B cell (primary cell): ENCODE measurements at regions not wholly inside any gene's neighbourhood (a gene's known extent, or its start where the extent isn't known, plus 50 kb on each side); places are given as distances from the start of the nearest gene placed in this dataset.
A peak's percentile ranks its signal among the peaks of the same experiment; 100 is the strongest.

ENCODE experiments used
- ATAC-seq: fragments of 200-7000 bp; cut with Tn5 transposase; one replicate; pipeline ENCODE4 v1.10.0; 2021; ENCODE audit warnings: low read depth, mild to moderate bottlenecking, moderate number of reproducible peaks, moderate library complexity
- CTCF ChIA-PET: fragments of 350-600 bp; sonication (Branson Sonifier 250); formaldehyde crosslinking; loops from one replicate; lab custom pipeline; 2021; ENCODE audit warnings: antibody characterized with exemption, inconsistent platforms; lab: Charles Lee
- POLR2A ChIA-PET: fragments of 350-600 bp; sonication (Branson Sonifier 250); formaldehyde crosslinking; loops from one replicate; lab custom pipeline; 2021; ENCODE audit warnings: antibody characterized with exemption; lab: Charles Lee
- DNase-seq: peaks from one replicate; pipeline ENCODE4 v3.0.0; 2013
- H2AFZ ChIP-seq: 2 replicates; pipeline ENCODE4 v1.6.1; 2012; ENCODE audit warnings: mild to moderate bottlenecking, low read depth, low read length; ENCODE audit not compliant: insufficient read depth, poor library complexity, severe bottlenecking
- H3K27ac ChIP-seq, 2 donors: 1 replicate in 1 of 2; 2 replicates in 1 of 2; pipeline ENCODE4 v1.5.1; 2012 to 2013; ENCODE audit warnings: low read length in 2 of 2, mild to moderate bottlenecking in 2 of 2, moderate library complexity in 1 of 2
- H3K27me3 ChIP-seq, 4 experiments: fragments of 200-600 bp in 1 of 4; sonication (generic) in 1 of 4; replicated peaks in 1 of 4; 1 replicate in 2 of 4; 2 replicates in 2 of 4; pipeline versions ENCODE4 v1.6.1 to v1.7.0; 2013 to 2016; ENCODE audit warnings: low read length in 3 of 4, mild to moderate bottlenecking in 2 of 4, mixed read lengths in 1 of 4, moderate library complexity in 1 of 4; ENCODE audit not compliant: insufficient read depth in 4 of 4, control insufficient read depth in 3 of 4; ENCODE audit errors: control extremely low read depth in 1 of 4
- H3K36me3 ChIP-seq, 2 experiments: replicated peaks in 1 of 2; 1 replicate in 1 of 2; 2 replicates in 1 of 2; pipeline versions ENCODE4 v1.6.1 to v1.7.1; 2013; ENCODE audit warnings: low read length in 1 of 2; ENCODE audit not compliant: insufficient read depth in 2 of 2, control insufficient read depth in 1 of 2; ENCODE audit errors: control extremely low read depth in 1 of 2, extremely low read depth in 1 of 2
- H3K4me1 ChIP-seq, 2 donors: fragments of 200-600 bp in 1 of 2; sonication (generic) in 1 of 2; 1 replicate in 1 of 2; 2 replicates in 1 of 2; pipeline versions ENCODE4 v1.5.1 to v1.6.1; 2013 to 2017; ENCODE audit warnings: low read length in 2 of 2; ENCODE audit not compliant: control insufficient read depth in 2 of 2, insufficient read depth in 2 of 2
- H3K4me2 ChIP-seq: replicated peaks from 2 replicates; pipeline ENCODE3; 2012; ENCODE audit warnings: mild to moderate bottlenecking, low read depth, low read length; ENCODE audit not compliant: poor library complexity, severe bottlenecking
- H3K4me3 ChIP-seq, 5 experiments: fragments of 200-600 bp in 1 of 5; sonication (generic) in 1 of 5; 1 replicate in 3 of 5; 2 replicates in 2 of 5; pipeline versions ENCODE4 v1.5.1 to v1.7.0; 2011 to 2016; ENCODE audit warnings: low read length in 4 of 5, mild to moderate bottlenecking in 4 of 5, low read depth in 2 of 5, control low read depth in 1 of 5, moderate library complexity in 1 of 5; ENCODE audit not compliant: insufficient read depth in 1 of 5; ENCODE audit errors: control extremely low read depth in 1 of 5, extremely low read depth in 1 of 5
- H3K79me2 ChIP-seq: fragments of 200-600 bp; sonication (generic); one replicate; pipeline ENCODE4 v1.6.0; 2016; ENCODE audit warnings: low read length; ENCODE audit not compliant: control insufficient read depth, insufficient read depth
- H3K9ac ChIP-seq: fragments of 200-600 bp; sonication (generic); 2 replicates; pipeline ENCODE4 v1.6.1; 2017; ENCODE audit warnings: mild to moderate bottlenecking, low read length, moderate library complexity
- H3K9me3 ChIP-seq, 3 donors: one replicate each; pipeline versions ENCODE4 v1.6.1 to v1.7.1; 2013; ENCODE audit warnings: low read length in 2 of 3; ENCODE audit not compliant: control insufficient read depth in 2 of 3, insufficient read depth in 1 of 3; ENCODE audit errors: control extremely low read depth in 1 of 3
- H4K20me1 ChIP-seq: 2 replicates; pipeline ENCODE4 v1.6.0; 2012; ENCODE audit warnings: mild to moderate bottlenecking, low read length; ENCODE audit not compliant: insufficient read depth, control insufficient read depth, poor library complexity, severe bottlenecking
- H3K27ac Mint-ChIP-seq: one replicate; pipeline ENCODE4 v1.8.0; 2021; ENCODE audit warnings: mixed read lengths
- H3K27me3 Mint-ChIP-seq: one replicate; pipeline ENCODE4 v1.8.0; 2021; ENCODE audit warnings: mixed read lengths
- H3K4me1 Mint-ChIP-seq: one replicate; pipeline ENCODE4 v1.8.0; 2021; ENCODE audit warnings: mixed read lengths
- H3K4me3 Mint-ChIP-seq: one replicate; pipeline ENCODE4 v1.8.0; 2021; ENCODE audit warnings: mixed read lengths
- H3K9me3 Mint-ChIP-seq: one replicate; pipeline ENCODE4 v1.8.0; 2022; ENCODE audit warnings: mixed read lengths; ENCODE audit not compliant: insufficient read depth
- EZH2 ChIP-seq: IDR thresholded peaks from 2 replicates; pipeline ENCODE4 v1.6.1; 2012; ENCODE audit warnings: borderline replicate concordance, low read depth, mild to moderate bottlenecking, moderate library complexity, low read length; ENCODE audit not compliant: insufficient read depth, poor library complexity, severe bottlenecking
- WGBS: methylation state at CpG from one replicate; pipeline ENCODE4 v1.1.5; 2013; ENCODE audit warnings: missing lambda C conversion rate; ENCODE audit not compliant: insufficient coverage; 5-methylcytosine and 5-hydroxymethylcytosine counted together
- intact Hi-C: fragments of 100-400 bp; cut with micrococcal nuclease; formaldehyde crosslinking; loops from one replicate; pipeline ENCODE4 v1.10.0; 2022
- TF ChIP-seq, protein P1 (sequence below): fragments of 200-600 bp; IDR thresholded peaks from one replicate; pipeline ENCODE4 v1.8.0; 2022; ENCODE audit warnings: antibody characterized with exemption, mild to moderate bottlenecking

DNA sequence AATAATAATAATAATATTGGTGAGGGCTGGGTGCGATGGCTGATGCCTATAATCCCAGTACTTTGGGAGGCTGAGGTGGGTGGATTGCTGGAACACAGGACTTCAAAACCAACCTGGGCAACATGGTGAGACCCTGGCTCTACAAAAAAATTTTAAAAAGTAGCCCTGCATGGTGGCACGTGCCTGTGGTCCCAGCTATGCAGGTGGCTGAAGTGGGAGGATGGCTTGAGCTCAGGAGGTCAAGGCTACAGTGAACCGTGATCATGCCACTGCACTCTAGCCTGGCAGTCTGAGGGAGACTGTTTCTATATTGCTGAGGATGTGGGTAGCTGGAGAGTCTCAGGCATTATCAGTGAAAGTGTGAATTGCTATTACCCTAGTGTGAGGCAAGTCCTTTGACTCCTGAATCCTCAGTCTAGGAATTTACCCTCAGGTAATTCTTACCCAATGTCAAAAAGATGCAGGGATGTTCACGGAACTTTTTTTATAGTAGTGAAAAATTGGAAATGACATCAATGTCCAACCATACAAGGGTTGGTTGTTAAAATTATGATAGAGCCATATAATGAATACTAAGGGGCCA, 61.8 kb upstream of the RPL11 start:
- POLR2A ChIA-PET, result interaction anchor here (0.5 to 3.1 kb wide), 9 partner anchors 9 to 77 kb away, joined by 3 to 19 read pairs (median 4); no protein-coding TSS in a partner anchor
- Histone ChIP-seq H3K36me3 (no peaks in the 10 kb centered on the region), H4K20me1 (no peaks in the 10 kb centered on the region), H2AFZ (no peak overlapping the region), H3K4me3 (no peak overlapping the region), H3K9ac (no peak overlapping the region), H3K4me2 (peak overlapping the region; percentile 70), H3K79me2 (peaks cover 5% of the 10 kb centered on the region), H3K9me3 (no peaks in the 10 kb centered on the region), H3K4me1 (peaks cover 66 to 87% of the 10 kb centered on the region in 2 donors), H3K27me3 (no peaks in the 10 kb centered on the region), H3K27ac (peak overlapping the region in 1 of 2 donors; percentile 32)
- Mint-ChIP-seq H3K27ac (peak overlapping the region; percentile 76), H3K9me3 (peaks cover 8% of the 10 kb centered on the region), H3K4me1 (peaks cover 71% of the 10 kb centered on the region), H3K27me3 (no peaks in the 10 kb centered on the region), H3K4me3 (no peak overlapping the region)
- CTCF ChIA-PET, result interaction anchor here (1.1 to 15.3 kb wide), 3 partner anchors 10 to 71 kb away, joined by 4 to 1420 read pairs (median 250); partner anchors contain the start of gene ID3
- no peak for TF ChIP-seq EZH2
- TF ChIP-seq, protein P1, sequence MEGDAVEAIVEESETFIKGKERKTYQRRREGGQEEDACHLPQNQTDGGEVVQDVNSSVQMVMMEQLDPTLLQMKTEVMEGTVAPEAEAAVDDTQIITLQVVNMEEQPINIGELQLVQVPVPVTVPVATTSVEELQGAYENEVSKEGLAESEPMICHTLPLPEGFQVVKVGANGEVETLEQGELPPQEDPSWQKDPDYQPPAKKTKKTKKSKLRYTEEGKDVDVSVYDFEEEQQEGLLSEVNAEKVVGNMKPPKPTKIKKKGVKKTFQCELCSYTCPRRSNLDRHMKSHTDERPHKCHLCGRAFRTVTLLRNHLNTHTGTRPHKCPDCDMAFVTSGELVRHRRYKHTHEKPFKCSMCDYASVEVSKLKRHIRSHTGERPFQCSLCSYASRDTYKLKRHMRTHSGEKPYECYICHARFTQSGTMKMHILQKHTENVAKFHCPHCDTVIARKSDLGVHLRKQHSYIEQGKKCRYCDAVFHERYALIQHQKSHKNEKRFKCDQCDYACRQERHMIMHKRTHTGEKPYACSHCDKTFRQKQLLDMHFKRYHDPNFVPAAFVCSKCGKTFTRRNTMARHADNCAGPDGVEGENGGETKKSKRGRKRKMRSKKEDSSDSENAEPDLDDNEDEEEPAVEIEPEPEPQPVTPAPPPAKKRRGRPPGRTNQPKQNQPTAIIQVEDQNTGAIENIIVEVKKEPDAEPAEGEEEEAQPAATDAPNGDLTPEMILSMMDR, result no peak
- intact Hi-C loops, result loop anchor here (1.0 kb wide), 1 partner anchor 10 kb away; no protein-coding TSS in a partner anchor
- DNase-seq, result no peak
- WGBS, result 79% methylated on average over 3 of the region's 4 CpGs
- ATAC-seq, result no peak

DNA sequence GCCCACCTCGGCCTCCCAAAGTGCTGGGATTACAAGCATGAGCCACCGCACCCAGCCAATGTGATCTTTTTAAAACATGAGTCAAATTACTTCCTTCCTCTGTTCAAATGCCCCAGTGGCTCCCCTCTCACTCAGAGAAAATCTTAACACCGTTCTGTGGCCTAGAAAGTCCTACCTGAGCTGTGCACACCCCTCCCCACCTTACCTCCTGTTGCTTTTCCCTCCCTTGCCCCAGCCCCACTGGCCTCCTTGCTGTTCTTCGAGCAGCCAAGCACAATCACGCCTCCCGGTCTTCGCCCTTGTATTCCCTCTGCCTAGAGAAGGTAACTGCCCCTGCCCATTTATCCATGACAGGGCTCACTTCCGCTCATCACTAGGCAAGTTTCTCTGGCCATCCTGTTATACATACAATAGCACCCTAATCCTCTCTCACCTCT, 62.6 kb upstream of the RPL11 start:
- WGBS, result 14% methylated on average over 7 of the region's 8 CpGs
- ChIA-PET CTCF (interaction anchor here (0.7 to 15.3 kb wide), 4 partner anchors 8 to 70 kb away, joined by 4 to 1420 read pairs (median 128); partner anchors contain the start of gene ID3), POLR2A (interaction anchor here (0.6 to 3.1 kb wide), 8 partner anchors 9 to 76 kb away, joined by 3 to 19 read pairs (median 4); no protein-coding TSS in a partner anchor)
- H3K4me2 ChIP-seq, result peak overlapping the region; percentile 70
- H2AFZ ChIP-seq, result peak overlapping the region; percentile 67
- Mint-ChIP-seq H3K4me3 (peak overlapping the region; percentile 73), H3K27ac (peak overlapping the region; percentile 96), H3K9me3 (peaks cover 11% of the 10 kb centered on the region), H3K4me1 (peaks cover 70% of the 10 kb centered on the region), H3K27me3 (no peaks in the 10 kb centered on the region)
- H4K20me1 ChIP-seq, result no peaks in the 10 kb centered on the region
- H3K4me3 ChIP-seq, result peak overlapping the region in 4 of 5 experiments; percentile 4 to 47 (median 30)
- peak overlapping the region; percentile 86 to 89 for H3K27ac ChIP-seq
- intact Hi-C loops, result loop anchor here (1.0 kb wide), 1 partner anchor 10 kb away; no protein-coding TSS in a partner anchor
- ATAC-seq (peak; percentile 64), DNase-seq (peak; percentile 72)
- H3K9ac ChIP-seq, result peak overlapping the region; percentile 36
- H3K27me3 ChIP-seq, result no peaks in the 10 kb centered on the region
- H3K36me3 ChIP-seq, result no peaks in the 10 kb centered on the region
- peaks cover 12% of the 10 kb centered on the region for H3K79me2 ChIP-seq
- TF ChIP-seq EZH2, result no peak
- TF ChIP-seq, protein P1, result no peak
- H3K9me3 ChIP-seq, result no peaks in the 10 kb centered on the region
- peaks cover 66 to 87% of the 10 kb centered on the region in 2 donors for H3K4me1 ChIP-seq
